Esophagus squamous epithelium (tissue), 5 donors: ENCODE measurements at regions not wholly inside any gene's neighbourhood (a gene's known extent, or its start where the extent isn't known, plus 50 kb on each side); places are given as distances from the start of the nearest gene placed in this dataset.

Source experiments
- DNase-seq: peaks from one replicate; lab custom pipeline; 2025; lab: John Stamatoyannopoulos, UW
- H3K27ac ChIP-seq, 4 donors: fragments of 200-600 bp; sonication (generic); one replicate each; pipeline ENCODE4 v1.5.1; 2016 to 2019; ENCODE audit warnings: mild to moderate bottlenecking in 1 of 4
- H3K27me3 ChIP-seq, 4 donors: fragments of 200-600 bp; sonication (generic); 1 replicate in 3 of 4; 2 replicates in 1 of 4; pipeline versions ENCODE4 v1.5.1 to v1.6.0; 2017 to 2021; ENCODE audit warnings: antibody characterized with exemption in 1 of 4
- H3K36me3 ChIP-seq, 3 donors: fragments of 200-600 bp; sonication (generic); one replicate each; pipeline ENCODE4 v1.5.1; 2016 to 2019
- H3K4me1 ChIP-seq, 3 donors: fragments of 200-600 bp; sonication (generic); one replicate each; pipeline ENCODE4 v1.5.1; 2017 to 2019
- H3K4me3 ChIP-seq, 4 donors: fragments of 200-600 bp; sonication (generic); 1 replicate in 3 of 4; 2 replicates in 1 of 4; pipeline ENCODE4 v1.5.1; 2016 to 2019; ENCODE audit warnings: mild to moderate bottlenecking in 2 of 4, moderate library complexity in 1 of 4
- H3K9me3 ChIP-seq, 3 donors: fragments of 200-600 bp; sonication (generic); one replicate each; pipeline ENCODE4 v1.5.1; 2016 to 2019
- CTCF ChIP-seq, 6 experiments: fragments of 450-650 bp in 4 of 6; fragments of 200-600 bp in 2 of 6; sonication (generic) in 2 of 6; IDR thresholded peaks; one replicate each; pipeline ENCODE4 v1.5.1; 2016 to 2019; ENCODE audit warnings: antibody characterized with exemption in 6 of 6, mild to moderate bottlenecking in 4 of 6, moderate library complexity in 4 of 6
- POLR2A ChIP-seq, 4 donors: fragments of 450-650 bp; IDR thresholded peaks; one replicate each; pipeline ENCODE4 v1.6.1; 2017; ENCODE audit warnings: antibody characterized with exemption in 4 of 4, mild to moderate bottlenecking in 4 of 4, moderate library complexity in 3 of 4
- WGBS, 2 donors: methylation state at CpG; one replicate each; pipeline ENCODE4 v1.1.5; 2018; 5-methylcytosine and 5-hydroxymethylcytosine counted together
- intact Hi-C: fragments of 100-400 bp; cut with DNase I; formaldehyde crosslinking; loops from one replicate; pipeline ENCODE4 v1.15.0; 2022
- donor health status: DM: yes; HTN: yes; CAD: no.

GRCh38 chr7:148939128-148939755, 55.2 kb upstream of the EZH2 start:
- no peak for DNase-seq
- H3K4me3 ChIP-seq = no peak overlapping the region
- H3K36me3 ChIP-seq = no peaks in the 10 kb centered on the region
- no peak overlapping the region for H3K27ac ChIP-seq
- TF ChIP-seq CTCF (IDR thresholded peaks at IDR 0.05) = no peak
- no peak for TF ChIP-seq POLR2A (IDR thresholded peaks at IDR 0.05)
- no peaks in the 10 kb centered on the region for H3K27me3 ChIP-seq
- 90 to 100% methylated on average over 1 of the region's 1 CpG for WGBS, 2 donors
- no peaks in the 10 kb centered on the region for H3K9me3 ChIP-seq
- intact Hi-C loops = no loop called here
- H3K4me1 ChIP-seq = peaks cover 0 to 23% (median 0%) of the 10 kb centered on the region in 3 donors

- Histone ChIP-seq H3K36me3 (no peaks in the 10 kb centered on the region), H3K4me3 (no peak overlapping the region), H3K27ac (no peak overlapping the region), H3K9me3 (no peaks in the 10 kb centered on the region), H3K4me1 (peaks cover 0 to 12% (median 0%) of the 10 kb centered on the region in 3 donors), H3K27me3 (no peaks in the 10 kb centered on the region)
- intact Hi-C loops = no loop called here
- TF ChIP-seq POLR2A (IDR thresholded peaks at IDR 0.05) (no peak), CTCF (IDR thresholded peaks at IDR 0.05) (no peak)
- DNase-seq = no peak
- 89 to 99% methylated on average over 5 of the region's 5 CpGs for WGBS, 2 donors
Measured at GRCh38 chr7:148935451-148935850, 51.4 kb upstream of the EZH2 start.
